MM.1S (cell line): ENCODE measurements at regions not wholly inside any gene's neighbourhood (a gene's known extent, or its start where the extent isn't known, plus 50 kb on each side); places are given as distances from the start of the nearest gene placed in this dataset.

Experiments
- DNase-seq: peaks from one replicate; pipeline ENCODE4 v3.0.0-alpha.2; 2015
- H2AFZ ChIP-seq: fragments of 300-600 bp; sonication (generic); 2 replicates; pipeline ENCODE4 v1.6.0; 2016; ENCODE audit warnings: antibody characterized with exemption, low read length
- H3F3A ChIP-seq: fragments of 300-600 bp; sonication (generic); 2 replicates; pipeline ENCODE4 v1.6.1; 2016; ENCODE audit warnings: mild to moderate bottlenecking, antibody characterized with exemption, low read length, moderate library complexity, mixed read lengths; ENCODE audit not compliant: insufficient read depth
- H3K27ac ChIP-seq: fragments of 300-600 bp; sonication (generic); 2 replicates; pipeline ENCODE4 v1.5.1; 2016; ENCODE audit warnings: mild to moderate bottlenecking, low read length
- H3K27me3 ChIP-seq: fragments of 300-600 bp; sonication (generic); replicated peaks from 2 replicates; pipeline ENCODE4 v1.6.0; 2016; ENCODE audit warnings: low read length; ENCODE audit not compliant: insufficient read depth
- H3K36me3 ChIP-seq: fragments of 300-600 bp; sonication (generic); replicated peaks from 2 replicates; pipeline ENCODE4 v1.6.1; 2016; ENCODE audit warnings: mild to moderate bottlenecking, low read length, mixed read lengths; ENCODE audit not compliant: insufficient read depth
- H3K4me1 ChIP-seq: fragments of 300-600 bp; sonication (generic); 2 replicates; pipeline ENCODE4 v1.6.1; 2016; ENCODE audit warnings: low read length, mixed read lengths
- H3K4me2 ChIP-seq: fragments of 300-600 bp; sonication (generic); 2 replicates; pipeline ENCODE4 v1.6.0; 2016; ENCODE audit warnings: low read depth, low read length
- H3K4me3 ChIP-seq: fragments of 300-600 bp; sonication (generic); 2 replicates; pipeline ENCODE4 v1.5.1; 2016; ENCODE audit warnings: low read length, mixed read lengths
- H3K79me2 ChIP-seq: fragments of 300-600 bp; sonication (generic); 2 replicates; pipeline ENCODE4 v1.6.1; 2016; ENCODE audit warnings: mixed run types, low read length, mixed read lengths
- H3K9ac ChIP-seq: fragments of 300-600 bp; sonication (generic); 2 replicates; pipeline ENCODE4 v1.6.1; 2016; ENCODE audit warnings: low read length, mixed read lengths
- H3K9me2 ChIP-seq: fragments of 300-600 bp; sonication (generic); replicated peaks from 2 replicates; pipeline ENCODE4 v1.6.1; 2016; ENCODE audit warnings: mild to moderate bottlenecking, low read length, mixed read lengths; ENCODE audit not compliant: insufficient read depth
- H3K9me3 ChIP-seq: fragments of 300-600 bp; sonication (generic); replicated peaks from 2 replicates; pipeline ENCODE4 v1.6.1; 2016; ENCODE audit warnings: mild to moderate bottlenecking, low read length, mixed read lengths; ENCODE audit not compliant: insufficient read depth
- H4K20me1 ChIP-seq: fragments of 300-600 bp; sonication (generic); 2 replicates; pipeline ENCODE4 v1.6.1; 2016; ENCODE audit warnings: mild to moderate bottlenecking, low read length, moderate library complexity, mixed read lengths; ENCODE audit not compliant: insufficient read depth
- CTCF ChIP-seq: fragments of 300-600 bp; sonication (generic); IDR thresholded peaks from 2 replicates; pipeline ENCODE4 v1.5.1; 2016; ENCODE audit warnings: antibody characterized with exemption, low read length, mixed read lengths
- EZH2 ChIP-seq: fragments of 300-600 bp; sonication (generic); optimal IDR thresholded peaks from 2 replicates; pipeline ENCODE3; 2017; ENCODE audit warnings: low read depth, mild to moderate bottlenecking, antibody characterized with exemption, low read length, mixed read lengths
- EZH2phosphoT487 ChIP-seq: fragments of 300-600 bp; sonication (generic); IDR thresholded peaks from 2 replicates; pipeline ENCODE4 v1.6.1; 2018; ENCODE audit warnings: antibody characterized with exemption, low read length

DNA sequence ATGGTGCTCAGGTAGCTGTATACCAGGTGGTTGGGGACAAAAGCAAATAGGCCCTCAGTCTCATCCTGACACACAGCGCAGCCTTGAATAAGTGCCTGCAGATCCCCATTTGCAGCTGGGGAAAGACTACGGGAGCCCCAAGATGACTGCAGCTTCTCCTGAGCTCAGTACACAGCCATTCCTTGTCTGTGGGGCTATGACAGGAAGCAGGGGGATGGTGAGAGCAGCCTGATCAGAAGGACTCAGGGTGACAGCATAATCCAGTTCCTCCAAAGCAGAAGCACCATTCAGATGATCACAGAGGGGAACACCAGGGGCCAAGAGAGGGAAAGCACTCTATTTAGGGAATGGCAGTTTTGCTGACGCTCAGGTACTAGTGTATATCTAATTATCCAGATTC is 104.8 kb upstream of the MOCS1 start:
- no peak for DNase-seq

DNA sequence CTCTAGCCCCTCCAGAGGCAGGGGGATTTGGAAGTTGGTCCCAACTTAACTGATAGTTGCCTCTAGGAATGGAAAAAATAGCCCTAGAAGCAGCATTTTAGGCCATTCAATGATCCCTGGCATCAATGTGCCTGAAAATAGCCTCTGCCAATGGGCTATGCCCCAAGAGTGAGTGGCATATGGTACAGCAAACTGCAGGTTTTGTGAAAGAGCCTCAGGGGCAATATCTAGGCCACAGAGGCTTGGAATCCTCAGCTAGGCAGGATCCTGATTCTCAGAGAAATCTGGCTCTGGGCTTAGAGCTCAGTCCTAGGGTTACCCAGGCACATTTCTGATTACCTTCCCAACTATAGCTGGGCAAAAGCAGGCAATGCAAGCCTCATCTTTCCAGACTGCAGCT is 104.4 kb upstream of the MOCS1 start:
- Histone ChIP-seq H4K20me1 (no peaks in the 10 kb centered on the region), H3K9me2 (no peaks in the 10 kb centered on the region), H3K4me3 (no peak overlapping the region), H3K27me3 (no peaks in the 10 kb centered on the region), H3K9me3 (no peaks in the 10 kb centered on the region), H3K79me2 (no peaks in the 10 kb centered on the region), H3F3A (peaks cover 9% of the 10 kb centered on the region), H2AFZ (no peak overlapping the region), H3K9ac (no peak overlapping the region), H3K36me3 (no peaks in the 10 kb centered on the region), H3K4me2 (no peak overlapping the region), H3K27ac (no peak overlapping the region), H3K4me1 (peaks cover 23% of the 10 kb centered on the region)
- TF ChIP-seq CTCF (no peak), EZH2 (no peak), EZH2phosphoT487 (no peak)
- no peak for DNase-seq

More for the DNA sequence above, 104.8 kb upstream of the MOCS1 start:
- H3K4me1 ChIP-seq = peaks cover 28% of the 10 kb centered on the region
- no peak overlapping the region for H3K4me2 ChIP-seq
- peaks cover 13% of the 10 kb centered on the region for H3F3A ChIP-seq
- no peak overlapping the region for H3K4me3 ChIP-seq
- H3K36me3 ChIP-seq = no peaks in the 10 kb centered on the region
- H3K79me2 ChIP-seq = no peaks in the 10 kb centered on the region
- no peak for TF ChIP-seq EZH2
- no peaks in the 10 kb centered on the region for H4K20me1 ChIP-seq
- no peak overlapping the region for H3K9ac ChIP-seq
- H3K9me3 ChIP-seq = no peaks in the 10 kb centered on the region
- no peaks in the 10 kb centered on the region for H3K27me3 ChIP-seq
- H3K9me2 ChIP-seq = no peaks in the 10 kb centered on the region
- no peak overlapping the region for H2AFZ ChIP-seq
- no peak overlapping the region for H3K27ac ChIP-seq

DNA sequence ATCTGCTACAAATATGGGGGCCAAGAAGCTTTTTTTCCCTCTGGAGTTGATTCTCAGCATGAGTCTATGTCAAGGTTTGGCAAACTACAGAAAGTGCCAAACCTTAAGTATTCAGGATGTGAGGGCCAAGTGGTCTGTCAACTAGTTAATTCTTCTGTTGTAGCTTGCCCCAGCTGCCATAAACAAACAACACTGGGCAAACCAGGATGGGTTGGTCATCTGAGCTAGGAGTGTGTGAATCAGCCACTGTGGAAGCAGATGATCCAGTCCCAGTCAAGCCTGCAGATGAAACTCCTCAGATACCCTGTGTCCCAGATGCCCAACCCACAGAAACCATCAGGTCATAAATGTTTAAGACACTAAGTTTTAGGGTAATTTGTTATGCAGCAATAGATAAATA is 103.0 kb upstream of the MOCS1 start:
- Histone ChIP-seq H3K27ac (no peak overlapping the region), H4K20me1 (no peaks in the 10 kb centered on the region), H3K9ac (no peak overlapping the region), H2AFZ (no peak overlapping the region), H3K4me1 (peaks cover 12% of the 10 kb centered on the region), H3F3A (peaks cover 5% of the 10 kb centered on the region; the same call in 1 of the 2 replicates), H3K36me3 (no peaks in the 10 kb centered on the region), H3K79me2 (no peaks in the 10 kb centered on the region), H3K9me3 (no peaks in the 10 kb centered on the region), H3K27me3 (no peaks in the 10 kb centered on the region), H3K9me2 (no peaks in the 10 kb centered on the region), H3K4me2 (no peak overlapping the region), H3K4me3 (no peak overlapping the region)
- DNase-seq = no peak
- TF ChIP-seq EZH2 (no peak), EZH2phosphoT487 (no peak), CTCF (no peak)

DNA sequence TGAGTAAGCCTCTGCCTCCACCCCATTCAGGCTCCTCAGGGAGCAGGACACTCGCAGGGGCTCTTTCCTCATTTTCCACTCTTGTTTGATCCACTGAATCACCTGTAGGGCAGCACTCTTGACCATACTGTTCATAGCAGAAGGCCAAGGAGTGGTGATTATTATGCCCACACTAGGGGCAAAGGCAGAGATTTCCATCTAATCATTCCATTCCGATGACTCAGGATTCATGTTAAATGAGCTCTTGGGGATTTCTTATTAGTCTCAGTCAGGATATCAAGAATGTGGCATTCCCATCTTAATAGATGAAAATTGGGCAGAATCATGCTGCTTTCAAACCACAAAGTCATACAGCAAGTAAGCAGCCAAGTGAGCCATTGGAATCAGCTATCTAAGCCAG is 101.9 kb upstream of the MOCS1 start:
- H3K4me3 ChIP-seq = no peak overlapping the region

More for the DNA sequence above, 101.9 kb upstream of the MOCS1 start:
- no peaks in the 10 kb centered on the region for H3K27me3 ChIP-seq
- H3K4me1 ChIP-seq = peaks cover 1% of the 10 kb centered on the region; the same call in 1 of the 2 replicates
- H2AFZ ChIP-seq = no peak overlapping the region
- no peak overlapping the region for H3K9ac ChIP-seq
- no peaks in the 10 kb centered on the region for H3K9me2 ChIP-seq
- no peaks in the 10 kb centered on the region for H3F3A ChIP-seq
- H3K4me2 ChIP-seq = no peak overlapping the region
- no peaks in the 10 kb centered on the region for H4K20me1 ChIP-seq
- no peaks in the 10 kb centered on the region for H3K9me3 ChIP-seq
- DNase-seq = no peak
- TF ChIP-seq CTCF (no peak), EZH2 (no peak)
- H3K79me2 ChIP-seq = no peaks in the 10 kb centered on the region
- H3K36me3 ChIP-seq = no peaks in the 10 kb centered on the region
- H3K27ac ChIP-seq = no peak overlapping the region
